ENCODE measurements at regions not wholly inside any gene's neighbourhood (a gene's known extent, or its start where the extent isn't known, plus 50 kb on each side); places are given as distances from the start of the nearest gene placed in this dataset.

DNA sequence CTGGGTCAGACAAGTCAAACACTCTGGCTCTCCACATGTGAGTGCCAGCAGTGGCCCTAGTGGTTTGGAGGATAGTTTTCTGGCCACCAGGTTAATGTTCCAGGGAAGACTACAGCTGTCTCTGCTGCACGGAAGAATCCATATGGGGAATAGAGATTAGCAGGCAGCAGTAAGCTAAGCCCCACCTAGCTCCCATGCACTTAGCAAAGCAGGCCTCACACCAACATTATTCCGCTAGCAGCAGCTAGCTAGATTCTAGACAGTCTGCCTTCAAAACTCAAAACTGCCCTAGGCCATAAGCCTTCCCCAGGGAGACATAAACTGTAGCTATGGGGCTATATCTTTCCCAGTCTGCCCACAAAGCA is 86.1 kb downstream of the XIST start:
- TF ChIP-seq, protein P1, sequence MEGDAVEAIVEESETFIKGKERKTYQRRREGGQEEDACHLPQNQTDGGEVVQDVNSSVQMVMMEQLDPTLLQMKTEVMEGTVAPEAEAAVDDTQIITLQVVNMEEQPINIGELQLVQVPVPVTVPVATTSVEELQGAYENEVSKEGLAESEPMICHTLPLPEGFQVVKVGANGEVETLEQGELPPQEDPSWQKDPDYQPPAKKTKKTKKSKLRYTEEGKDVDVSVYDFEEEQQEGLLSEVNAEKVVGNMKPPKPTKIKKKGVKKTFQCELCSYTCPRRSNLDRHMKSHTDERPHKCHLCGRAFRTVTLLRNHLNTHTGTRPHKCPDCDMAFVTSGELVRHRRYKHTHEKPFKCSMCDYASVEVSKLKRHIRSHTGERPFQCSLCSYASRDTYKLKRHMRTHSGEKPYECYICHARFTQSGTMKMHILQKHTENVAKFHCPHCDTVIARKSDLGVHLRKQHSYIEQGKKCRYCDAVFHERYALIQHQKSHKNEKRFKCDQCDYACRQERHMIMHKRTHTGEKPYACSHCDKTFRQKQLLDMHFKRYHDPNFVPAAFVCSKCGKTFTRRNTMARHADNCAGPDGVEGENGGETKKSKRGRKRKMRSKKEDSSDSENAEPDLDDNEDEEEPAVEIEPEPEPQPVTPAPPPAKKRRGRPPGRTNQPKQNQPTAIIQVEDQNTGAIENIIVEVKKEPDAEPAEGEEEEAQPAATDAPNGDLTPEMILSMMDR (conservative IDR thresholded peaks at IDR 0.05; ENCODE audit: low read depth, low read length): no peak
- TF ChIP-seq EZH2 (IDR thresholded peaks at IDR 0.05; ENCODE audit: borderline replicate concordance, low read depth, low read length, poor library complexity, severe bottlenecking): no peak
